HEK293 (cell line): ENCODE measurements at regions not wholly inside any gene's neighbourhood (a gene's known extent, or its start where the extent isn't known, plus 50 kb on each side); places are given as distances from the start of the nearest gene placed in this dataset.
A peak's percentile ranks its signal among the peaks of the same experiment; 100 is the strongest.

Experiments
- ATF2 ChIP-seq: fragments of 450-650 bp; formaldehyde crosslinking; IDR thresholded peaks from 2 replicates; pipeline ENCODE4 v1.5.1; 2016; ENCODE audit warnings: missing biosample characterization, missing genetic modification characterization, low read depth
- GFI1B ChIP-seq: fragments of 450-650 bp; formaldehyde crosslinking; IDR thresholded peaks from 2 replicates; pipeline ENCODE4 v1.5.1; 2016; ENCODE audit warnings: missing biosample characterization, missing genetic modification characterization
- GLI2 ChIP-seq: fragments of 450-650 bp; formaldehyde crosslinking; IDR thresholded peaks from 2 replicates; pipeline ENCODE4; 2017; ENCODE audit warnings: missing biosample characterization, missing genetic modification characterization, low read depth, borderline replicate concordance
- OVOL3 ChIP-seq: fragments of 450-650 bp; formaldehyde crosslinking; IDR thresholded peaks from 2 replicates; pipeline ENCODE4 v1.5.1; 2016; ENCODE audit warnings: missing biosample characterization, missing genetic modification characterization
- PRDM2 ChIP-seq: fragments of 450-650 bp; formaldehyde crosslinking; IDR thresholded peaks from 2 replicates; pipeline ENCODE4 v1.5.1; 2016; ENCODE audit warnings: missing biosample characterization, missing genetic modification characterization, borderline replicate concordance
- YY2 ChIP-seq: fragments of 450-650 bp; formaldehyde crosslinking; IDR thresholded peaks from 2 replicates; pipeline ENCODE4 v1.5.1; 2016; ENCODE audit warnings: missing biosample characterization, missing genetic modification characterization
- ZBTB17 ChIP-seq: fragments of 450-650 bp; formaldehyde crosslinking; IDR thresholded peaks from 2 replicates; pipeline ENCODE4 v1.5.1; 2016; ENCODE audit warnings: missing biosample characterization, missing genetic modification characterization
- ZNF10 ChIP-seq: fragments of 450-650 bp; formaldehyde crosslinking; IDR thresholded peaks from 2 replicates; pipeline ENCODE4 v1.5.1; 2017; ENCODE audit warnings: missing biosample characterization, missing genetic modification characterization
- ZNF138 ChIP-seq: fragments of 450-650 bp; formaldehyde crosslinking; IDR thresholded peaks from 2 replicates; pipeline ENCODE4 v1.5.1; 2016; ENCODE audit warnings: missing biosample characterization, missing genetic modification characterization, borderline replicate concordance
- ZNF148 ChIP-seq: fragments of 450-650 bp; formaldehyde crosslinking; IDR thresholded peaks from 2 replicates; pipeline ENCODE4 v1.5.0; 2017; ENCODE audit warnings: missing biosample characterization, missing genetic modification characterization, borderline replicate concordance
- ZNF174 ChIP-seq: fragments of 450-650 bp; formaldehyde crosslinking; IDR thresholded peaks from 2 replicates; pipeline ENCODE4 v1.5.0; 2017; ENCODE audit warnings: missing biosample characterization, mild to moderate bottlenecking, missing genetic modification characterization
- ZNF19 ChIP-seq: fragments of 450-650 bp; formaldehyde crosslinking; IDR thresholded peaks from 2 replicates; pipeline ENCODE4; 2016; ENCODE audit warnings: missing biosample characterization, missing genetic modification characterization, low read depth
- ZNF211 ChIP-seq: fragments of 450-650 bp; formaldehyde crosslinking; IDR thresholded peaks from 2 replicates; pipeline ENCODE4 v1.5.1; 2016; ENCODE audit warnings: low read depth, missing biosample characterization, missing genetic modification characterization
- ZNF248 ChIP-seq: fragments of 450-650 bp; formaldehyde crosslinking; IDR thresholded peaks from 2 replicates; pipeline ENCODE4 v1.5.1; 2017; ENCODE audit warnings: missing biosample characterization, missing genetic modification characterization
- ZNF292 ChIP-seq: fragments of 450-650 bp; formaldehyde crosslinking; IDR thresholded peaks from 2 replicates; pipeline ENCODE4 v1.5.1; 2016; ENCODE audit warnings: low read depth, missing biosample characterization, missing genetic modification characterization, borderline replicate concordance
- ZNF394 ChIP-seq: fragments of 450-650 bp; formaldehyde crosslinking; IDR thresholded peaks from 2 replicates; pipeline ENCODE4 v1.5.1; 2016; ENCODE audit warnings: missing biosample characterization, missing genetic modification characterization, mild to moderate bottlenecking, moderate library complexity, borderline replicate concordance
- ZNF398 ChIP-seq: fragments of 450-650 bp; formaldehyde crosslinking; IDR thresholded peaks from 2 replicates; pipeline ENCODE4 v1.5.1; 2017; ENCODE audit warnings: missing biosample characterization, missing genetic modification characterization
- ZNF423 ChIP-seq: fragments of 450-650 bp; formaldehyde crosslinking; IDR thresholded peaks from 2 replicates; pipeline ENCODE4 v1.5.1; 2016; ENCODE audit warnings: missing biosample characterization, missing genetic modification characterization
- ZNF488 ChIP-seq: fragments of 450-650 bp; formaldehyde crosslinking; IDR thresholded peaks from 2 replicates; pipeline ENCODE4 v1.5.1; 2016; ENCODE audit warnings: missing biosample characterization, missing genetic modification characterization
- ZNF544 ChIP-seq: fragments of 450-650 bp; formaldehyde crosslinking; IDR thresholded peaks from 2 replicates; pipeline ENCODE4 v1.5.0; 2017; ENCODE audit warnings: missing biosample characterization, missing genetic modification characterization
- ZNF548 ChIP-seq: fragments of 450-650 bp; formaldehyde crosslinking; IDR thresholded peaks from 2 replicates; pipeline ENCODE4 v1.5.1; 2016; ENCODE audit warnings: missing biosample characterization, missing genetic modification characterization
- ZNF571 ChIP-seq: fragments of 450-650 bp; formaldehyde crosslinking; IDR thresholded peaks from 2 replicates; pipeline ENCODE4 v1.5.0; 2017; ENCODE audit warnings: missing biosample characterization, missing genetic modification characterization
- ZNF658 ChIP-seq: fragments of 450-650 bp; formaldehyde crosslinking; IDR thresholded peaks from 2 replicates; pipeline ENCODE4; 2016; ENCODE audit warnings: missing biosample characterization, missing genetic modification characterization
- ZNF776 ChIP-seq: fragments of 450-650 bp; formaldehyde crosslinking; IDR thresholded peaks from 2 replicates; pipeline ENCODE4 v1.5.0; 2017; ENCODE audit warnings: missing biosample characterization, missing genetic modification characterization, borderline replicate concordance
- ZNF791 ChIP-seq: fragments of 450-650 bp; formaldehyde crosslinking; IDR thresholded peaks from 2 replicates; pipeline ENCODE4 v1.5.1; 2016; ENCODE audit warnings: missing biosample characterization, missing genetic modification characterization
- ZSCAN16 ChIP-seq: fragments of 450-650 bp; formaldehyde crosslinking; IDR thresholded peaks from 2 replicates; pipeline ENCODE4 v1.5.1; 2016; ENCODE audit warnings: missing biosample characterization, missing genetic modification characterization
- ZSCAN18 ChIP-seq: fragments of 450-650 bp; formaldehyde crosslinking; IDR thresholded peaks from 2 replicates; pipeline ENCODE4 v1.5.1; 2016; ENCODE audit warnings: missing biosample characterization, missing genetic modification characterization

- TF ChIP-seq GFI1B (tag by site-specific recombination) (no peak), ZNF148 (no peak), ZNF571 (no peak), ZNF10 (peak; percentile 90), ZNF488 (no peak), ZNF211 (tag by site-specific recombination) (no peak), ZNF791 (no peak), OVOL3 (tag by site-specific recombination) (peak; percentile 61; the same call in 1 of the 2 replicates), ZNF394 (peak; percentile 68), ZSCAN16 (tag by site-specific recombination) (no peak), ZNF398 (tag by site-specific recombination) (no peak), ZBTB17 (peak; percentile 48; the same call in 1 of the 2 replicates), GLI2 (peak; percentile 52; the same call in 1 of the 2 replicates), YY2 (no peak), ZNF423 (no peak), ZNF19 (tag by site-specific recombination) (no peak), ZNF776 (tag by site-specific recombination) (no peak), ZNF138 (tag by site-specific recombination) (no peak), ZNF248 (tag by site-specific recombination) (no peak), ZNF174 (tag by site-specific recombination) (no peak), ZNF292 (tag by site-specific recombination) (no peak), ZNF544 (tag by site-specific recombination) (no peak), ZSCAN18 (no peak), PRDM2 (tag by site-specific recombination) (no peak), ZNF658 (no peak), ZNF548 (tag by site-specific recombination) (no peak), ATF2 (no peak)
These were observed 53.7 kb upstream of the ATP11B start (continued) for GRCh38 chr3:182739619-182740018.
